ENCODE measurements at regions not wholly inside any gene's neighbourhood (a gene's known extent, or its start where the extent isn't known, plus 50 kb on each side); places are given as distances from the start of the nearest gene placed in this dataset.

DNA sequence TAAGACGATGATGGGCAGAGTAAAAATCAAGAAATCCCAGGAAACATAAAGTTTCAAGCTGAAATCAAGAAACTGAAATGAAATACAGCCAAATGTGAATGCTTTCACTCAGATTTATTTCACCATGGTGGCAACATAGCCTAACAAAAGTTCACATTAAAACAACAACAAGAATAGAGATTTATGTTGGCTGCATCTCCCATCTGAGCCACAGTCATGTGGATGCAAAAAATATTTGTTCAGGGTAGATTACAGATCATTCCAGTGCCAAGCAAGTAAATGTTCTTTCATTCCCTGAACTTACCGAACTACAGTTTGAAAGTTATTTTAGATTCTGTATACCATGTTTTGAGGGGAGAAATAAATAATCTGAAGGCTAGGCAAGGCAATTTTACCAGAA lies 159.9 kb upstream of the TMTC1 start:
- TF ChIP-seq CTCF (conservative IDR thresholded peaks at IDR 0.05; ENCODE audit: low read length) (no peak), EZH2phosphoT487 (IDR thresholded peaks at IDR 0.05; ENCODE audit: borderline replicate concordance) (no peak)

Data from Loucy (cell line).